Stimulated activated CD4-positive, alpha-beta T cell treated with anti-CD3 and anti-CD28 coated beads, Interleukin-15, amount 100 ng/mL, for 48 hours (primary cell): ENCODE measurements at regions not wholly inside any gene's neighbourhood (a gene's known extent, or its start where the extent isn't known, plus 50 kb on each side); places are given as distances from the start of the nearest gene placed in this dataset.

Experiments
- DNase-seq, 2 donors: peaks; one replicate each; pipeline ENCODE4 v3.0.0-alpha.2; 2020; ENCODE audit warnings: low read depth in 2 of 2

- DNase-seq = no peak
Observed at GRCh38 chr14:38901791-38902190, 201.2 kb downstream of the SEC23A start.

GRCh38 chr14:38900887-38901286 lies 202.1 kb downstream of the SEC23A start:
- no peak for DNase-seq

- no peak for DNase-seq
Observed at GRCh38 chr14:38887696-38888095, 215.3 kb downstream of the SEC23A start.

- DNase-seq = no peak
Observed at GRCh38 chr14:38884109-38884508, 218.9 kb downstream of the SEC23A start.

- DNase-seq = no peak
Observed at GRCh38 chr14:38883127-38883526, 219.9 kb downstream of the SEC23A start.

- DNase-seq = no peak
Observed at GRCh38 chr14:38882533-38882932, 220.5 kb downstream of the SEC23A start.

GRCh38 chr14:38880643-38881524 lies 222.2 kb downstream of the SEC23A start:
- DNase-seq = no peak

GRCh38 chr14:38877744-38878388 lies 225.2 kb downstream of the SEC23A start:
- no peak for DNase-seq

- DNase-seq = no peak
Observed at GRCh38 chr14:38874721-38875120, 228.3 kb downstream of the SEC23A start.

GRCh38 chr14:38873941-38874612 lies 229.0 kb downstream of the SEC23A start:
- no peak for DNase-seq

GRCh38 chr14:38870296-38870836 lies 232.7 kb downstream of the SEC23A start:
- no peak for DNase-seq

- DNase-seq = no peak
Observed at GRCh38 chr14:38868399-38869290, 234.4 kb downstream of the SEC23A start.

- DNase-seq = peak; percentile 31 to 42
Observed at GRCh38 chr14:38867561-38868150, 235.4 kb downstream of the SEC23A start.

GRCh38 chr14:38866461-38866860 lies 236.6 kb downstream of the SEC23A start:
- no peak for DNase-seq

GRCh38 chr14:38862366-38862765 lies 240.7 kb downstream of the SEC23A start:
- no peak for DNase-seq

- no peak for DNase-seq
Observed at GRCh38 chr14:38860530-38860929, 242.5 kb downstream of the SEC23A start.

- DNase-seq = no peak
Observed at GRCh38 chr14:38856798-38857197, 246.2 kb downstream of the SEC23A start.

GRCh38 chr14:38855513-38855912 lies 247.5 kb downstream of the SEC23A start:
- DNase-seq = no peak

- DNase-seq = no peak
Observed at GRCh38 chr14:38851111-38851510, 251.9 kb downstream of the SEC23A start.

GRCh38 chr14:38850664-38851063 lies 252.4 kb downstream of the SEC23A start:
- no peak for DNase-seq
